IMR-90 (cell line): ENCODE measurements at regions not wholly inside any gene's neighbourhood (a gene's known extent, or its start where the extent isn't known, plus 50 kb on each side); places are given as distances from the start of the nearest gene placed in this dataset.

Experiments used
- CTCF ChIP-seq: conservative IDR thresholded peaks from 2 replicates; pipeline ENCODE4 v1.5.1; 2012; ENCODE audit warnings: mild to moderate bottlenecking, low read depth, low read length, improper control_type of control experiment
- FOS ChIP-seq: fragments of 150-350 bp; IDR thresholded peaks from 2 replicates; pipeline ENCODE4 v1.6.1; 2016; ENCODE audit warnings: low read depth, low read length
- MAFK ChIP-seq: IDR thresholded peaks from 2 replicates; pipeline ENCODE4 v1.6.1; 2012; ENCODE audit warnings: low read depth, low read length, improper control_type of control experiment
- POLR2A ChIP-seq: IDR thresholded peaks from 2 replicates; pipeline ENCODE4 v1.6.1; 2012; ENCODE audit warnings: mild to moderate bottlenecking, low read depth, low read length
- RCOR1 ChIP-seq: IDR thresholded peaks from 2 replicates; pipeline ENCODE4 v1.6.1; 2012; ENCODE audit warnings: mild to moderate bottlenecking, low read length, improper control_type of control experiment; ENCODE audit not compliant: insufficient replicate concordance
- RFX5 ChIP-seq: IDR thresholded peaks from 2 replicates; pipeline ENCODE4 v1.8.0; 2012; ENCODE audit warnings: low read depth, mild to moderate bottlenecking, low read length, moderate library complexity

DNA sequence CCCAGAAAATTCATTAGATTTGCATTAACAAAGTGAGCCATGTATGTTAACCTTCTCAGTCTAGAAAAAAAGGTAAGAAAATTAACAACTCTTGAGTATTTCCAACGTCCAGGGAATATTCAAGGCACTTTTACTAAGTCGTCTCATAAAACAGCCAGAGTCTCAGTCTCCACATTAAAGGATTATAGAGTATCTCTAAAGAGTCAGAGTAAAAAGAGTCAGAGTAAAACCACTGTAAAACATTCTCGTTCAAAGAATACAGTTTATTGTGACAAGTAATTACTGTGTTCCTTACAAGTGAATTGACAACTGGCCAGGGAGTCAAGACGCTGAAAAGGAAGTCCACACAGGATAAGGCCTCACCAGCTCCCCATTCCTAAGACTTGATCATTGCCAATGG, 97.2 kb upstream of the ISL1 start:
- TF ChIP-seq CTCF (no peak), FOS (no peak), POLR2A (no peak), RCOR1 (no peak), RFX5 (no peak), MAFK (no peak)
